Middle frontal gyrus (tissue), 1 donor: ENCODE measurements at regions not wholly inside any gene's neighbourhood (a gene's known extent, or its start where the extent isn't known, plus 50 kb on each side); places are given as distances from the start of the nearest gene placed in this dataset.
A peak's percentile ranks its signal among the peaks of the same experiment; 100 is the strongest.

Experiments used
- DNase-seq: peaks from one replicate; pipeline ENCODE4 v3.0.0-alpha.2; 2015; ENCODE audit warnings: low spot score; ENCODE audit errors: extremely low spot score

DNA sequence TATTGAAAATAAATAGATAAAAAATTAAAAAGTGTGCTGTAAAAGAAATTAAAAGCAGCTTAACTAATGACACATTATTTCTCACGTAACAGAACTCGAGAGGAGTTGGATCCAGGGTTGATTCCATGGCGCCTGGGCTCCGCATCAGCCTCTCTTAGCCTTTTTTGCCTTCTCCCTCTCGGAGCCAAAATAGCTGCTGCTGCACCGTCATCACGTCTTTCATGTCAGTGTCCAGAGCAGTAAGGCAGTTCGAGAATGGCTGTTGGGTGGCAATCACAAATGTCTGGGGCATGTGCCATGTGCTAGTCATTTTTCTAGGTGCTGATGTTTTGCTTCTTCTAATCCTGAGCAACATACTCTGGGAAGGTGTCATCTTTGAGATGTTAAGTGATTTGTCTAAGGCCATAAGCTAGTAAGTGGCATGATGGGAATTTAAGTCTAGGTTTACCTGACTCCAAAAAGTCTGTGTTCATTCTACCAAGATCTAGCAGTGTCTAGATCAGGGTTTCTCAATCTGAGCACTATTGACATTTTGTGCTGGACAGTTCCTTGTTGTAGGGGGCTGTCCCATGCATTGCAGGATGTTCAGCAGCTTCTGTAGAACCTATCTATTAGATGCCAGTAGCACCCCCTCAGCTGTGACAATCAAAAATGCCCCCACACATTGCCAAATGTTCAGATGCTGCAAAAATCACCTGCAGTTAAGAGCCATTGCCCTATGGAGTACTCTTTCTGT is 280.4 kb downstream of the HAPSTR1 start:
- DNase-seq = no peak

DNA sequence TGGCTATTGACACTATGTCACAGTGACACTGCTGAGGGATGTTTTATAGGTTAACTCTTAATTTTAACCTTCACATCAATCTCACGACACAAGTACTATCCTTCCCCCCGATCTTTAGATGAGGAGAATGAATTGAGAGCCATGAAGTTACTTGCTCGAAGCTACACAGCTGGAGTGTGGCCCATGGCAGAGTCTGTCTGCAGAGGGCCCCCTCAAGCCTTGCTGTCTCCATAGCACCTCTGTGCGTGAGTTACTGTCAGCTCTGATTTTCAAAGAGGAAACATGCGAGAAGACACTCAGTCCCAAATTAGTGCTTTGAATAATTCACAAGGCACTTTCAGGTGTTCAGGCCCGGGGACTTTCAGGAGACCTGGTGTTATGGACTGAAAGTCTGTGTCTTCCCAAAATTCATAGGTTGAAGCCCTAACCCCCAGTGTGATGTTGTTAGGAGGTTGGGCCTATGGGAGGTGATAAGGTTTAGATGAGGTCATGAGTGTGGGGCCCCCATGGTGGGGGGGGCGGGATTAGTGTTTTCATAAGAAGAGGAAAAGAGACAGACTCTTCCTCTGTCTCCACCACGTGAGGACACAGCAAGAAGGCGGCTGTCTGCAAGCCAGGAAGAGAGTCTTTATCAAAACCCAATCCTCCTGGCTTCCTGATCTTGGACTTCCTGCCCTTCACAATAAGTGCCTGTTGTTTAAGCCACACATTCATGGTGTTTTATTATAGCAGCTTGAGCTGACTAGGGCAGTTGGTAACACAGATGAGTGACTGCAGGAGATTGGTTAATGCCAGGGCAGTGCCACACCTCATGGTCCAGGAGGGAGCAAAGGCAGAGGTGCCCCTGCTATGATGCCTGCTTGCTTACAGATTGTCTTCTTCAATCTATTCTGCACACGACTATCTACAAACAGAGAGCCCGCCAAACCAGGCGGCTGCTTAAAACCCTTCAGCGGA is 281.8 kb downstream of the HAPSTR1 start:
- peak; percentile 7 for DNase-seq

DNA sequence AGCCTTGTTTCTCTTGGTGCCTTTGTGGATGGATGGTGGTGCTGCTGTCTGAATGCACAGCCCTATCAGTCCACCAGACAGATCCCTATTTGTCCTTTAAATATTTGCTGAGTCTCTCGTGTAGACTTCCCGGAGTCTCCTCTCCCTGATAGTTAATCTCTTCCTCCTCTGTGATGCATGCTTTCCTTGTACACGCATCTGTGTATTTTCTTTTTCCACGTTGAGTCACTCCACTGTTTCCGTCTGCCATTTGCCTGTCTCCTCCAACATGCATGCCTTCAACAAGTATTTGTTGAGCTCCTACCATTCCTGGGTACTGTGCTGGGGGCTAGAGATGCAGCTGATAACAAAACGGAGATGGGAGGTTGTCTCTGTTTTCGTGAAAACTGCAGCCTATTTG is 282.6 kb downstream of the HAPSTR1 start:
- no peak for DNase-seq

GRCh38 chr16:9378876-9379275 is 287.4 kb downstream of the HAPSTR1 start:
- no peak for DNase-seq

DNA sequence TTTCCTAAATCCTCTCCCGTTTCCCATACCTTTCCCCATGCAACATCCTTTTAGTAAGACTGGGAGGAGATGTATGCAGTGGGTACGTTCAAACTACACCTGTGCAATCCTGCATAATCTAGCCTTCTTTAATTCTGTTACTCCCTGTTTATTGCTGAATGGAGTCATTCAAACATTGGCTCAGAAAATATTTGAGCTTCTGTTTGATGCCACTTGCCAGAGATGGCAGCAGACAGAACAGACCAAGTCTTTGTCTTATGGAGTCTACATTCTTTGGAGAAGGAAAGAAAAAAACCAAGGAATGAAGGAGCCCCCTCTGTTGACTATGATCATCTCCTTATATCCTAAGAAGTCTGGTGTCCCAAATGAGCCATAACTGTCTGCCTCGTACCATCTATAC is 288.8 kb downstream of the HAPSTR1 start:
- DNase-seq = no peak

GRCh38 chr16:9381399-9381798 is 290.0 kb downstream of the HAPSTR1 start:
- no peak for DNase-seq

- no peak for DNase-seq
These were observed 290.5 kb downstream of the HAPSTR1 start for GRCh38 chr16:9381905-9382304.

GRCh38 chr16:9383281-9383680 is 291.8 kb downstream of the HAPSTR1 start:
- DNase-seq = no peak

- DNase-seq = no peak
These were observed 292.7 kb downstream of the HAPSTR1 start for GRCh38 chr16:9384141-9384540.

- no peak for DNase-seq
These were observed 298.2 kb downstream of the HAPSTR1 start for GRCh38 chr16:9389543-9390207.

DNA sequence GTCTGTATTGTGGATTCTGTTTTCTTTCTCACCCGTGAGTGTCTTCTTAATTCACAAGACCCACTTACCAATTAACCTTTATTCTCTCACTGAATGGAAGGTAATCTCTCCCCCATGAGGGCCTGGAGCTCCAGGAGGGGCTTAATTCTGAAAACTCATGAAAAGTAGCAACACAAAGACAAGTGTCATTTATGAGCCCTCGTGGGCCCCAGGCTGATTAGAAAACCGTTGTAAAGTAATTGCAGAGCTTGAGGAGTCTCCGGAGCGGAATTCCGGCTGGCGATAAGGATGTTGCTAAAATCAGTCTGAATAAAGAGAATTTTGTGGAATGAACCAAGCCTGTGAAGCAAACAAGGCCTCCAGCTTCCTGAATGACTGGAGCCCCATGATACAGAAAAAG is 301.5 kb downstream of the HAPSTR1 start:
- no peak for DNase-seq

DNA sequence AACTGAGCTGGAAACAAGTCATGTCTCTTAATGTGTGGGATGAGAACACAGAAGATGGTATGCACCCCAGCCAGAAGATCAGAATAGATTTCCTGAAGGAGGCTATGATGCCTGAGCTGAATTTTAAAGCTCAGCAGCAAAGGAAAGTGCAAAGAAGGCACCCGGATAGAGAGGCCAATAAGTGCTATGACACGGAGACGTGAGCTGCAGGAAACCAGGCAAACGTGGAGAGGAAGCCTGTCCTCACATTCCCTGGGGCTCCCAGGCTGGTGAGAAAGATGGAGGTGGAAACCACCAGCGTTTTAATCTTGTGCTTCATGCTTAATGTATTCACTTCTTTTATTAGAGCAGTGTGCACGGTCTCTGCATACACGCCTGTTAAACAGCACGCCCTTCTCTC is 302.1 kb downstream of the HAPSTR1 start:
- no peak for DNase-seq

DNA sequence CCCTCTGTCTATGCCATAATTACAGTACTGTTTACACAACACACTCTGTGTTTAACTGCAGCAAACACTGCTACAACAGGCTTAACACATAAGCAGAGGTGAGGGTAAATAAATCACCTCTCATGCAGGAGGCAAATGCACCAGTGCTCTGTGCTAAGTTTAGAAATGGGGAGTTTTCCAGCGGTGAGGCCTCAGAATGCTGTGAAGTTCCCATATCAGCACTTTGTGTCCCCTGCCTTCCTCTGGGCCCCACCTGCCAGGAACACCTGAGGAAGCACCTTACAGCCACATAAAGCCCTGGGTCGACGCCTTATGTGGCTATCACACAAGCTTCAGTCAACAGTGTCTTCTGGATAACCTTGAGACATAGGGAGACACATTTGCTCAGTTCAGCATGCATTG is 304.5 kb downstream of the HAPSTR1 start:
- no peak for DNase-seq

DNA sequence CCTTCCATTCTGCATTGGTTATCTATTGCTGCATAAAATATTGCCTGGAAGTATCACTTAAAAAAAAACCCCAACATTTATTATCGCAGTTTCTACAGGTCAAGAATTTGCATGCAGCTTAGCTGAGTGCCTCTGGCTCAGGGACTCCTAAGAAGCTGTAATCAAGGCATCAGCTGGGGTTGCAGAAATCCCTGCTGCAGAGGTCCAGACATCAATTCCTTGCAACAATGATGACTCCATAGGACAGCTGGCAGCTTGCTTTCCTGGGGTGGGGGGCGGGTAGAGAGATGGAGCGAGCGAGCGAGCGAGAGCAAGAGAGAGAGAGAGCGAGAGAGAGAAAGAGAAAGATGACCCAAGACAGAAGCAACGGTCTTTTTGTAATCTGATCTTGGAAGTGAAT is 308.1 kb downstream of the HAPSTR1 start:
- no peak for DNase-seq

GRCh38 chr16:9401173-9401572 is 309.7 kb downstream of the HAPSTR1 start:
- no peak for DNase-seq

- DNase-seq = no peak
These were observed 310.9 kb downstream of the HAPSTR1 start for GRCh38 chr16:9402293-9402860.

DNA sequence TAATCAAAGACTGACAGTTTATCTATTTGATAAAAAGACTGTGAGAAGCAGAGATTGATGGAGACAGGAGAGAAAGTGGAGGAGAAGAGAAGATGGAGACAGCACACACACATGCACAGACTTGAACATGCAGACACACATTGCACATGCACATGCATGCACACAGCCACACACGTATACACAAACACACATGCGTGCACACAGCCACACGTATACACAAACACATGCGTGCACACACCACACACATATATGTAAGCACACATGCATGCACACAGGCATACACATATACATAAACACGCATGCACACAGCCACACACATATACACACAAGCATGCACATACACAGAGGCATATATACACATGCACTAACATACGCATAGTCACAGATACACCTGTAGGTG is 313.4 kb downstream of the HAPSTR1 start:
- DNase-seq = no peak

GRCh38 chr16:9406038-9406712 is 314.7 kb downstream of the HAPSTR1 start:
- DNase-seq = no peak

- DNase-seq = no peak
These were observed 315.8 kb downstream of the HAPSTR1 start for GRCh38 chr16:9407206-9407758.

- no peak for DNase-seq
These were observed 316.9 kb downstream of the HAPSTR1 start for GRCh38 chr16:9408297-9408878.
